ENCODE measurements at regions not wholly inside any gene's neighbourhood (a gene's known extent, or its start where the extent isn't known, plus 50 kb on each side); places are given as distances from the start of the nearest gene placed in this dataset.

GRCh38 chr13:97116754-97117153 lies 105.4 kb upstream of the MBNL2 start:
- Mint-ChIP-seq H3K4me3 (no peak overlapping the region), H3K36me3 (ENCODE audit: low read depth) (no peaks in the 10 kb centered on the region), H3K4me1 (ENCODE audit: low read depth) (peaks cover 44% of the 10 kb centered on the region), H3K27ac (no peak overlapping the region), H3K27me3 (ENCODE audit: insufficient read depth) (peaks cover 12% of the 10 kb centered on the region), H3K9me3 (no peaks in the 10 kb centered on the region)
- TF ChIP-seq CTCF (IDR thresholded peaks at IDR 0.05), result no peak
- peak; percentile 30 for DNase-seq

- peaks cover 51% of the 10 kb centered on the region for H3K4me1 Mint-ChIP-seq (ENCODE audit: low read depth)
- H3K27ac Mint-ChIP-seq, result no peak overlapping the region
Observed at GRCh38 chr13:97117388-97117910, 104.7 kb upstream of the MBNL2 start.

GRCh38 chr13:97119943-97120342 lies 102.2 kb upstream of the MBNL2 start:
- Mint-ChIP-seq H3K36me3 (ENCODE audit: low read depth) (no peaks in the 10 kb centered on the region), H3K27me3 (ENCODE audit: insufficient read depth) (peaks cover 3% of the 10 kb centered on the region; the same call in 1 of the 2 replicates), H3K9me3 (no peaks in the 10 kb centered on the region), H3K4me3 (no peak overlapping the region), H3K27ac (no peak overlapping the region), H3K4me1 (ENCODE audit: low read depth) (peaks cover 63% of the 10 kb centered on the region)
- TF ChIP-seq CTCF (IDR thresholded peaks at IDR 0.05), result no peak
- DNase-seq, result no peak

More at GRCh38 chr13:97117388-97117910, 104.7 kb upstream of the MBNL2 start:
- no peak for TF ChIP-seq CTCF (IDR thresholded peaks at IDR 0.05)
- DNase-seq, result no peak
- Mint-ChIP-seq H3K27me3 (ENCODE audit: insufficient read depth) (peaks cover 12% of the 10 kb centered on the region), H3K9me3 (no peaks in the 10 kb centered on the region), H3K36me3 (ENCODE audit: low read depth) (no peaks in the 10 kb centered on the region), H3K4me3 (no peak overlapping the region)

- no peak overlapping the region for H3K4me3 Mint-ChIP-seq
- H3K36me3 Mint-ChIP-seq (ENCODE audit: low read depth), result no peaks in the 10 kb centered on the region
- H3K27me3 Mint-ChIP-seq (ENCODE audit: insufficient read depth), result peaks cover 3% of the 10 kb centered on the region; the same call in 1 of the 2 replicates
- no peaks in the 10 kb centered on the region for H3K9me3 Mint-ChIP-seq
- DNase-seq, result peak; percentile 33
- H3K27ac Mint-ChIP-seq, result no peak overlapping the region
- no peak for TF ChIP-seq CTCF (IDR thresholded peaks at IDR 0.05)
- H3K4me1 Mint-ChIP-seq (ENCODE audit: low read depth), result peaks cover 63% of the 10 kb centered on the region
Observed at GRCh38 chr13:97120346-97120745, 101.8 kb upstream of the MBNL2 start.

GRCh38 chr13:97120976-97121375 lies 101.2 kb upstream of the MBNL2 start:
- Mint-ChIP-seq H3K36me3 (ENCODE audit: low read depth) (no peaks in the 10 kb centered on the region), H3K4me3 (no peak overlapping the region), H3K4me1 (ENCODE audit: low read depth) (peaks cover 63% of the 10 kb centered on the region), H3K27me3 (ENCODE audit: insufficient read depth) (peaks cover 3% of the 10 kb centered on the region; the same call in 1 of the 2 replicates), H3K27ac (no peak overlapping the region), H3K9me3 (no peaks in the 10 kb centered on the region)
- no peak for TF ChIP-seq CTCF (IDR thresholded peaks at IDR 0.05)
- no peak for DNase-seq
